T follicular helper cell (primary cell): ENCODE measurements at regions not wholly inside any gene's neighbourhood (a gene's known extent, or its start where the extent isn't known, plus 50 kb on each side); places are given as distances from the start of the nearest gene placed in this dataset.
A peak's percentile ranks its signal among the peaks of the same experiment; 100 is the strongest.
"Not testable (repeated sequence)": the region's sequence is repeated elsewhere in the genome, so short reads cannot be mapped to it uniquely, and the experiment has no call there.

Experiments
- DNase-seq: peaks from one replicate; pipeline ENCODE4 v3.0.0-alpha.2; 2020; ENCODE audit warnings: low read depth

GRCh38 chr22:19599626-19600243 lies 75.5 kb upstream of the CLDN5 start:
- DNase-seq, result no peak

DNA sequence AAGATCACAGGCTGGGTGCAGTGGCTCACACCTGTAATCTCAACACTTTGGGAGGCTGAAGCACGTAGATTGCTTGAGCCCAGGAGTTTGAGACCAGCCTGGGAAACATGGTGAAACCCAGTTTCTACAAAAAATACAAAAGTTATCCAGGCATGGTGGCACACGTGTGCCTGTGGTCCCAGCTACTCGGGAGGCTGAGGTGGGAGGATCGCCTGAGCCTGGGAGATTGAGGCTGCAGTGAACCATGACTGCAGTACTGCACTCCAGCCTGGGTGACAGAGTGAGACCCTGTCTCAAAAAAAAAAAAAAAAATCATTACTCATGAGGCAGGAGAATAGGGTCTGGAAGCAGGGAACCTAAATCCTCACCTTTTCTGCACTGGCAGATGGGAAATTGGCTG lies 79.1 kb upstream of the CLDN5 start:
- DNase-seq, result not testable (repeated sequence)

DNA sequence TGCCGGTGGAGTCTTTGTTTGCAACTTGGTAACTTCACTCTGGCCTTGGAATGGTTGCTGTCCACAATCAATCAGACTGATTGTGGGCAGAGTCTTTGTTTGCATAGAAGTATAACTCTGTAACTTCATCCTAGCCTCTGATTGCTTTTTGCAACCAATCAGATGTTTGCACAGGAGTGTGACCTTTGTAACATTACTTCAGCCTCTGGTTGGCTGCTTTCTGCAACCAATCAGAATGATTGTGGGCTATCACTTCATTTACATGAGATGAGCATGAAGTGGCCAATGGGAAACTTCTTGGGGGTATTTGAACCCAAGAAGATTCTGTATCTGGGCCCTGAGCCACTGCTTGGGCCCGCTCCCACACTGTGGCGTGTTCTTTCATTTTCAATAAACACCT lies 79.6 kb upstream of the CLDN5 start:
- DNase-seq, result no peak

GRCh38 chr22:19604711-19605268 lies 80.6 kb upstream of the CLDN5 start:
- no peak for DNase-seq

DNA sequence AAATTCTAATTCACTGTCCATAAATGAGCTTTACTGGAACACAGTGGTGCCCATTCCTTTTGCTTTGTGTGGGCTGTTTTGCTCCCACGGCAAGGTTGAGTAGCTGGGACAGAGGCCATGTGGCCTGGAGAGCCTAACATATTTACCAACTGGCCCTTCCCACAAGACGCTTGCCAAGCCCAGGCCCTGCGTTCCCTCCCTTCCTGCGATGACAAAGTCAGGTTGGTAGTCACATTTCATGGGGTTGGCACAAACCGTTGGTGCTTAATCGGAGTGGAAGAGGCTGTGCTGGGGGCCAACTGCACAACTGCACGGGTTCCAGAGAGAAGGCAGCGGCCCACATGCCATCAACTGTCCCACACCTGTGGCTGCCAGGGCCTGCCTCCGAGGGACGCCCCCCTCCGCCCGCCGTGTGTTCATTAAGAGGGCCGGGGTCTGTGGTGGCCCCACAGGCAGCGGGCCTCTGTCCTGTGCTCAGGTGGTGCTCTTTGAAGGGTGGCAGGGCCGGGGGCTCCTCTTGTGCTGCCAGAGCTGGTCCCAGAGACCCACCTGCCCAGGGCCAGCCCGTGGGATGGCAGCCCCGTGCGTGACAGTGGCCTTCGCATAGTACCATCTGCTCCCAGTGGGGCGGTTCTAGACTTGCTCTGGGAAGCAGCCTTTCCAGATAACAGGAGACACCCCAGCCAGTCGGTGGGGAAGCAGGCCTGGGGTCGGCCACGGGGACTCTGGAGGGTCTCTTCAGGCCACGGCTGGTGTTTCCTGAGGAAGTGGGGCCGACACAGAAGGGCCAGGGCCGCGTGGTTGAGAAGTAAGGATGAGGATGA lies 81.5 kb upstream of the CLDN5 start:
- DNase-seq, result no peak

- DNase-seq, result no peak
Observed at GRCh38 chr22:19606332-19607191, 82.4 kb upstream of the CLDN5 start.

- peak; percentile 33 for DNase-seq
Observed at GRCh38 chr22:19607192-19608002, 83.2 kb upstream of the CLDN5 start.

DNA sequence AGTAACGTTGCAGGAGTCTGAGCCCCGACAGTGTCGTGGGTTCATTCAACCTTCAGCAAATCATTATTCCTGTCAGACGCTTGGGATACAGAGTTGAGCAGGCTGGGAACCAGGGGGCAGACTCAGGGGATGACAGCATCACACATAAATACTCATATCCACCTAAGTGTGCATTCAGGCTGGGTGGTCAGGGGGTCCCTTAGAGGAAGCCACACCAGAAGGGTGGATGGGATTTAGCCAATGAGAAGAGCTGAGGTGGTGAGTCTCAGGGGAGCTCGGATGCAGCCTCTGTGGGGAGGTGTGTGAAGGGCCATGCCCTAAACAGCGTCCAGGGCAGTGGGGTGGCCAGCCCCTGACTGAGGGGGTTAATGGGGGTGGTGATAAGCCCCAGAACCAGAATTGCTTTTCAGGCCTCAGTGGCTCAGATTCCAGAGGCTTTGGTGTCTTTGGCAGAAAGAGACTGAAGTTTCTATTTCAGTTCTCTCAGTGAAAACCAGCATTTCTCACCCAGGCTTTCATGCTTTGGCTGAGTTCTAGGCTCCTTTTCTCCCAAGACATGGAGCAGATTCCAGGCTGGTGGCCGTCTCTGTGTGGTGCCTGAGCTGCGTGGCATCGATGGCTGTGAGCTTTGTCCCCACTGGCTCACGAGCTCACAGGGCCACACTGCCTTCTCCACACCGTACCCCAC lies 83.9 kb upstream of the CLDN5 start:
- DNase-seq, result no peak

GRCh38 chr22:19609753-19610152 lies 85.5 kb upstream of the CLDN5 start:
- not testable (repeated sequence) for DNase-seq

GRCh38 chr22:19610518-19611253 lies 86.5 kb upstream of the CLDN5 start:
- DNase-seq, result no peak

- no peak for DNase-seq
Observed at GRCh38 chr22:19611590-19611989, 87.4 kb upstream of the CLDN5 start.

- no peak for DNase-seq
Observed at GRCh38 chr22:19612866-19613572, 88.8 kb upstream of the CLDN5 start.

GRCh38 chr22:19614536-19614863 lies 90.3 kb upstream of the CLDN5 start:
- no peak for DNase-seq

DNA sequence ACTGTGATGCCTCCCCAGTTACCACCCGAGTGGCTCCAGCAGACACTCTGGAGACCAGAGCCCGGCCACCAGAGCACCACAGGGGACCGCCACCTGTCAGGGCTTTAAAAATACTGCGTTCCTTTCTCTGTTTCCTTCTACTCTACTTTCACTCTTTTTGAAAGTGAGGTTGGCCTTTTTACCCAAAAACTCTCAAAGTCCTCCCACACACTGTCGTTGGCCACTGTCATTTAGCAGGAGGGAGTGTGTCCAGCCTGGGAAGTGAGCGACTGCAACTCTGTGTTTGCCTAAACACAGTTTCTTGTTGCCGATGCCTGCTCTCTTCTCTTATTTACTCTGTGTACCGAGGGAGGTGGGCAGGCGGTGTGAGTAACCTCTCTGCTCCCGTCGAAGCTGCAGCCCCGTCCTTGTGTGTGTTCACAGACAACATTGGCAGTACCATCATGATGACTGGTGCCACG lies 90.8 kb upstream of the CLDN5 start:
- DNase-seq, result no peak

DNA sequence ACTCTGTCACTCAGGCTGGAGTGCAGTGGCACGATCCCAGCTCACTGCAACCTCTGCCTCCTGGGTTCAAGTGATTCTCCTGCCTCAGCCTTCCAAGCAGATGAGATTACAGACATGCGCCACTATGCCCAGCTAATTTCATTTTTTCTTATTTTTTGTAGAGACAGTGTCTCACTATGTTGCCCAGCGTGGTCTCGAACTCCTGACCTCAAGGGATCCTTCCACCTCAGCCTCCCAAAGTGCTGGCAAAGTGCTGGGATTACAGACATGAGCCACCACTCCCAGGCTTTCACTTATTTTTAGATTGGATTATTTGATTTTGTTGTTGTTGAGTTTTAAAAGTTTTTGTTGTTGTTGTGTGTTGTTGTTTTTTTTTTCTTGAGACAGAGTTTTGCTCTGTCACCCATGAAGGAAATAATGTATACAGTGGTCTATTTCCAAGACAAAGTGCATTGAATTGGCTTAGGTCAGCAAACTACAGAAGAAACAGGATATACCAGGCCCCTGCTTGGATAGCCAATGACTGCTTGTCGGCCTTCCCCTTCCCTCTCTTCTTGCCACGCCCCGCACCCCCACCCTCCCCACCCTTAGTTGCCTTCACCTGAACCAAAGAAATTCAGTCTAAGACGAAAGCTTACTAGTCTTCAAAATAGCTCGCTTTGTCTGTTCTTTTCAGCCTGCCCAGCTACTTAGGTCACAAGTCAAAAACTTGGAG lies 91.8 kb upstream of the CLDN5 start:
- DNase-seq, result no peak

- no peak for DNase-seq
Observed at GRCh38 chr22:19619144-19620009, 94.9 kb upstream of the SEPTIN5 start.

- DNase-seq, result no peak
Observed at GRCh38 chr22:19620742-19621371, 93.4 kb upstream of the SEPTIN5 start.
